SK-N-SH treated with all-trans-retinoic acid at 6 μM for 48 hours (cell line): ENCODE measurements at regions not wholly inside any gene's neighbourhood (a gene's known extent, or its start where the extent isn't known, plus 50 kb on each side); places are given as distances from the start of the nearest gene placed in this dataset.

Experiments
- ATAC-seq: fragments of 200-7000 bp; cut with Tn5 transposase; 3 replicates; pipeline ENCODE4 v1.9.1; 2020; ENCODE audit warnings: mild to moderate bottlenecking, moderate library complexity
- ARNTL ChIP-seq: fragments of 450-650 bp; formaldehyde crosslinking; IDR thresholded peaks from 2 replicates; pipeline ENCODE4 v1.5.0; 2020; ENCODE audit warnings: low read depth, mild to moderate bottlenecking, moderate library complexity, borderline replicate concordance
- BACH2 ChIP-seq: fragments of 250-450 bp; sonication (Bioruptor Pico); IDR thresholded peaks from 2 replicates; pipeline ENCODE4 v1.9.0; 2021; ENCODE audit warnings: mild to moderate bottlenecking, borderline replicate concordance
- CREB5 ChIP-seq: fragments of 250-450 bp; sonication (Bioruptor Pico); IDR thresholded peaks from 2 replicates; pipeline ENCODE4 v1.5.1; 2020; ENCODE audit warnings: low read depth, mild to moderate bottlenecking, moderate library complexity
- CSRNP3 ChIP-seq: fragments of 250-450 bp; sonication (Bioruptor Pico); IDR thresholded peaks from 2 replicates; pipeline ENCODE4 v1.5.1; 2021; ENCODE audit warnings: mild to moderate bottlenecking, moderate library complexity
- ESRRG ChIP-seq: fragments of 250-450 bp; sonication (Bioruptor Pico); IDR thresholded peaks from 2 replicates; pipeline ENCODE4 v1.6.1; 2021; ENCODE audit warnings: mild to moderate bottlenecking
- GLIS3 ChIP-seq: fragments of 250-450 bp; sonication (Bioruptor Pico); IDR thresholded peaks from 2 replicates; pipeline ENCODE4 v1.5.0; 2020; ENCODE audit warnings: mild to moderate bottlenecking, moderate library complexity
- ISL1 ChIP-seq: fragments of 250-450 bp; sonication (Bioruptor Pico); IDR thresholded peaks from 2 replicates; pipeline ENCODE4 v2.1.2; 2022; ENCODE audit warnings: mild to moderate bottlenecking, moderate library complexity
- OSR1 ChIP-seq: fragments of 250-450 bp; sonication (Bioruptor Pico); IDR thresholded peaks from 2 replicates; pipeline ENCODE4 v1.8.0; 2022; ENCODE audit warnings: moderate library complexity, mild to moderate bottlenecking, inconsistent platforms
- PPARA ChIP-seq: fragments of 250-450 bp; sonication (Bioruptor Pico); IDR thresholded peaks from 2 replicates; pipeline ENCODE4 v1.5.0; 2020; ENCODE audit warnings: mild to moderate bottlenecking, borderline replicate concordance
- RARB ChIP-seq: fragments of 250-450 bp; sonication (Bioruptor Pico); IDR thresholded peaks from 2 replicates; pipeline ENCODE4 v1.8.0; 2021; ENCODE audit warnings: mild to moderate bottlenecking, moderate library complexity
- TCF4 ChIP-seq: fragments of 250-450 bp; sonication (Bioruptor Pico); IDR thresholded peaks from 2 replicates; pipeline ENCODE4 v1.8.0; 2021; ENCODE audit warnings: mild to moderate bottlenecking, moderate library complexity, borderline replicate concordance
- TOX ChIP-seq: fragments of 250-450 bp; sonication (Bioruptor Pico); IDR thresholded peaks from 2 replicates; pipeline ENCODE4 v1.8.0; 2021; ENCODE audit warnings: mild to moderate bottlenecking, moderate library complexity, borderline replicate concordance
- ZC3H10 ChIP-seq: fragments of 250-450 bp; sonication (Bioruptor Pico); IDR thresholded peaks from 2 replicates; pipeline ENCODE4 v1.5.1; 2021; ENCODE audit warnings: mild to moderate bottlenecking, moderate library complexity
- ZFP3 ChIP-seq: fragments of 250-450 bp; sonication (Bioruptor Pico); IDR thresholded peaks from 2 replicates; pipeline ENCODE4 v1.5.0; 2020; ENCODE audit warnings: mild to moderate bottlenecking, moderate library complexity
- ZFP30 ChIP-seq: fragments of 450-650 bp; formaldehyde crosslinking; IDR thresholded peaks from 2 replicates; pipeline ENCODE4 v1.5.0; 2022; ENCODE audit warnings: mild to moderate bottlenecking, moderate library complexity
- ZNF565 ChIP-seq: fragments of 450-650 bp; formaldehyde crosslinking; conservative IDR thresholded peaks from 2 replicates; pipeline ENCODE4 v1.5.0; 2020; ENCODE audit warnings: low read depth, mild to moderate bottlenecking, moderate library complexity
- ZNF70 ChIP-seq: fragments of 450-650 bp; formaldehyde crosslinking; IDR thresholded peaks from 2 replicates; pipeline ENCODE4 v1.5.0; 2020; ENCODE audit warnings: mild to moderate bottlenecking, moderate library complexity
- ZNF8 ChIP-seq: fragments of 450-650 bp; formaldehyde crosslinking; IDR thresholded peaks from 2 replicates; pipeline ENCODE4 v1.5.0; 2020; ENCODE audit warnings: mild to moderate bottlenecking, moderate library complexity
- TF ChIP-seq, protein P1 (sequence below): fragments of 250-450 bp; sonication (Bioruptor Pico); IDR thresholded peaks from 2 replicates; pipeline ENCODE4 v1.5.0; 2020; ENCODE audit warnings: mild to moderate bottlenecking, moderate library complexity
- TF ChIP-seq, protein P2 (sequence below): fragments of 250-450 bp; sonication (Bioruptor Pico); IDR thresholded peaks from 2 replicates; pipeline ENCODE4 v1.8.0; 2021; ENCODE audit warnings: low read depth, mild to moderate bottlenecking, moderate library complexity, borderline replicate concordance
- TF ChIP-seq, protein P3 (sequence below): fragments of 250-450 bp; sonication (Bioruptor Pico); IDR thresholded peaks from 2 replicates; pipeline ENCODE4 v1.8.0; 2020; ENCODE audit warnings: mild to moderate bottlenecking, moderate library complexity, borderline replicate concordance

GRCh38 chr10:109475711-109476421 lies 447.4 kb downstream of the XPNPEP1 start:
- TF ChIP-seq ZNF8 (CRISPR knock-in tag) (no peak), TCF4 (CRISPR knock-in tag) (peak; percentile 54; the same call in 1 of the 2 replicates)
- no peak for ATAC-seq

GRCh38 chr10:109474812-109475211 lies 448.5 kb downstream of the XPNPEP1 start:
- no peak for ATAC-seq
- TF ChIP-seq, protein P1, sequence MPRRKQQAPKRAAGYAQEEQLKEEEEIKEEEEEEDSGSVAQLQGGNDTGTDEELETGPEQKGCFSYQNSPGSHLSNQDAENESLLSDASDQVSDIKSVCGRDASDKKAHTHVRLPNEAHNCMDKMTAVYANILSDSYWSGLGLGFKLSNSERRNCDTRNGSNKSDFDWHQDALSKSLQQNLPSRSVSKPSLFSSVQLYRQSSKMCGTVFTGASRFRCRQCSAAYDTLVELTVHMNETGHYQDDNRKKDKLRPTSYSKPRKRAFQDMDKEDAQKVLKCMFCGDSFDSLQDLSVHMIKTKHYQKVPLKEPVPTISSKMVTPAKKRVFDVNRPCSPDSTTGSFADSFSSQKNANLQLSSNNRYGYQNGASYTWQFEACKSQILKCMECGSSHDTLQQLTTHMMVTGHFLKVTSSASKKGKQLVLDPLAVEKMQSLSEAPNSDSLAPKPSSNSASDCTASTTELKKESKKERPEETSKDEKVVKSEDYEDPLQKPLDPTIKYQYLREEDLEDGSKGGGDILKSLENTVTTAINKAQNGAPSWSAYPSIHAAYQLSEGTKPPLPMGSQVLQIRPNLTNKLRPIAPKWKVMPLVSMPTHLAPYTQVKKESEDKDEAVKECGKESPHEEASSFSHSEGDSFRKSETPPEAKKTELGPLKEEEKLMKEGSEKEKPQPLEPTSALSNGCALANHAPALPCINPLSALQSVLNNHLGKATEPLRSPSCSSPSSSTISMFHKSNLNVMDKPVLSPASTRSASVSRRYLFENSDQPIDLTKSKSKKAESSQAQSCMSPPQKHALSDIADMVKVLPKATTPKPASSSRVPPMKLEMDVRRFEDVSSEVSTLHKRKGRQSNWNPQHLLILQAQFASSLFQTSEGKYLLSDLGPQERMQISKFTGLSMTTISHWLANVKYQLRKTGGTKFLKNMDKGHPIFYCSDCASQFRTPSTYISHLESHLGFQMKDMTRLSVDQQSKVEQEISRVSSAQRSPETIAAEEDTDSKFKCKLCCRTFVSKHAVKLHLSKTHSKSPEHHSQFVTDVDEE (CRISPR knock-in tag) = no peak
- no peak for TF ChIP-seq TOX (CRISPR knock-in tag)
- no peak for TF ChIP-seq ZNF565
- TF ChIP-seq CSRNP3 (CRISPR knock-in tag) = no peak
- TF ChIP-seq ZC3H10 (CRISPR knock-in tag) = no peak
- TF ChIP-seq TCF4 (CRISPR knock-in tag) = no peak
- TF ChIP-seq BACH2 = no peak
- no peak for TF ChIP-seq CREB5
- TF ChIP-seq GLIS3 = no peak
- no peak for TF ChIP-seq ESRRG (CRISPR knock-in tag)
- TF ChIP-seq OSR1 (CRISPR knock-in tag) = no peak
- no peak for TF ChIP-seq ZFP30 (CRISPR knock-in tag)
- no peak for TF ChIP-seq ARNTL (CRISPR knock-in tag)
- TF ChIP-seq, protein P2, sequence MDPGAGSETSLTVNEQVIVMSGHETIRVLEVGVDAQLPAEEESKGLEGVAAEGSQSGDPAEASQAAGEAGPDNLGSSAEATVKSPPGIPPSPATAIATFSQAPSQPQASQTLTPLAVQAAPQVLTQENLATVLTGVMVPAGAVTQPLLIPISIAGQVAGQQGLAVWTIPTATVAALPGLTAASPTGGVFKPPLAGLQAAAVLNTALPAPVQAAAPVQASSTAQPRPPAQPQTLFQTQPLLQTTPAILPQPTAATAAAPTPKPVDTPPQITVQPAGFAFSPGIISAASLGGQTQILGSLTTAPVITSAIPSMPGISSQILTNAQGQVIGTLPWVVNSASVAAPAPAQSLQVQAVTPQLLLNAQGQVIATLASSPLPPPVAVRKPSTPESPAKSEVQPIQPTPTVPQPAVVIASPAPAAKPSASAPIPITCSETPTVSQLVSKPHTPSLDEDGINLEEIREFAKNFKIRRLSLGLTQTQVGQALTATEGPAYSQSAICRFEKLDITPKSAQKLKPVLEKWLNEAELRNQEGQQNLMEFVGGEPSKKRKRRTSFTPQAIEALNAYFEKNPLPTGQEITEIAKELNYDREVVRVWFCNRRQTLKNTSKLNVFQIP (CRISPR knock-in tag) = no peak
- no peak for TF ChIP-seq PPARA
- TF ChIP-seq ZNF8 (CRISPR knock-in tag) = no peak

DNA sequence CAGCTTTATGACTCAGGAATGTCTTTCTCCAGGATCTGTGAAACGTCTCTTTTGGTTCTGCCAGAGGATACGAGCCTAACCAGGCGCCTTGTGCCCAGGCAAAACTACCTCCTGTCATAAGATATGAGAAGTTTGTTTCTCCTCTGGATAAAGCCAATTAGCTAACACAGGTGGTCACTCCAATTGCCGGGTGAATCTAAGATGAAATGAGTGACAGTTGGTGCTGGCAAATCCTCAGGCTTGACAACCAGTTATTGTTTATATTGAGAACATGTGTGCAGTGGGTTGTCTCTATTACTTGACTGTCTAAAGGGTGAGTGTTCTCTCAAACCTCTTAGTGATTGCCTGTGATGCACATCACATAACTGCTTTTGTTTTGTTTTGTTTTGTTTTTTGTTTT lies 449.1 kb downstream of the XPNPEP1 start:
- no peak for ATAC-seq

GRCh38 chr10:109467551-109467950 lies 455.8 kb downstream of the XPNPEP1 start:
- no peak for ATAC-seq
- TF ChIP-seq ISL1 (CRISPR knock-in tag) (no peak), GLIS3 (no peak), OSR1 (CRISPR knock-in tag) (no peak), TCF4 (CRISPR knock-in tag) (no peak), ZNF70 (CRISPR knock-in tag) (no peak), BACH2 (no peak), ZC3H10 (CRISPR knock-in tag) (no peak), ZNF565 (no peak), ZFP3 (CRISPR knock-in tag) (no peak), TOX (CRISPR knock-in tag) (no peak), ARNTL (CRISPR knock-in tag) (no peak)

More for the DNA sequence above, 449.1 kb downstream of the XPNPEP1 start:
- TF ChIP-seq PPARA = no peak
- TF ChIP-seq ZC3H10 (CRISPR knock-in tag) = no peak

DNA sequence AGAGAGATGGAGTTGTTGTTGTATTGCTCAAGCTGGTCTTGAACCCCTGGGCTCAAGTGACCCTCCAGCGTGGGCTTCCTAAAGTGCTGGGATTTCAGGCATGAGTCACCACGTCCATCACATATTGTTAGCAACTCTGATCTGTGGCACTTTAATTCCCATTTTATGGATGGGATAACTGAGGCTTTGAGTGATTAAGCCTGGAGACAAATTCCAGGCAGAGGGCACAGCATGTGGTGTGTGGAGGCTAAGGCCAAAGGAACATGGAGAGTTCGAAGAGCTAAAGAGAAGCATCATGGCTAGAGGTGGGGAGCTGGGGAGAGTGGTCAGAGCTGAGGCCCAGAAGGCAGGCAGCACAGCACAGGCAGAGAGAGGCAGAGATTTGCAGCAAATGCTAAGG lies 458.4 kb downstream of the XPNPEP1 start:
- no peak for ATAC-seq
- no peak for TF ChIP-seq ZFP30 (CRISPR knock-in tag)
- no peak for TF ChIP-seq ZNF70 (CRISPR knock-in tag)
- TF ChIP-seq ISL1 (CRISPR knock-in tag) = no peak
- TF ChIP-seq TCF4 (CRISPR knock-in tag) = no peak
- TF ChIP-seq CREB5 = no peak
- TF ChIP-seq CSRNP3 (CRISPR knock-in tag) = no peak
- no peak for TF ChIP-seq RARB
- TF ChIP-seq ESRRG (CRISPR knock-in tag) = no peak
- TF ChIP-seq, protein P3, sequence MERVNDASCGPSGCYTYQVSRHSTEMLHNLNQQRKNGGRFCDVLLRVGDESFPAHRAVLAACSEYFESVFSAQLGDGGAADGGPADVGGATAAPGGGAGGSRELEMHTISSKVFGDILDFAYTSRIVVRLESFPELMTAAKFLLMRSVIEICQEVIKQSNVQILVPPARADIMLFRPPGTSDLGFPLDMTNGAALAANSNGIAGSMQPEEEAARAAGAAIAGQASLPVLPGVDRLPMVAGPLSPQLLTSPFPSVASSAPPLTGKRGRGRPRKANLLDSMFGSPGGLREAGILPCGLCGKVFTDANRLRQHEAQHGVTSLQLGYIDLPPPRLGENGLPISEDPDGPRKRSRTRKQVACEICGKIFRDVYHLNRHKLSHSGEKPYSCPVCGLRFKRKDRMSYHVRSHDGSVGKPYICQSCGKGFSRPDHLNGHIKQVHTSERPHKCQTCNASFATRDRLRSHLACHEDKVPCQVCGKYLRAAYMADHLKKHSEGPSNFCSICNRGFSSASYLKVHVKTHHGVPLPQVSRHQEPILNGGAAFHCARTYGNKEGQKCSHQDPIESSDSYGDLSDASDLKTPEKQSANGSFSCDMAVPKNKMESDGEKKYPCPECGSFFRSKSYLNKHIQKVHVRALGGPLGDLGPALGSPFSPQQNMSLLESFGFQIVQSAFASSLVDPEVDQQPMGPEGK (CRISPR knock-in tag) = no peak
- TF ChIP-seq PPARA = no peak
- TF ChIP-seq ARNTL (CRISPR knock-in tag) = no peak
